ENCODE measurements at regions not wholly inside any gene's neighbourhood (a gene's known extent, or its start where the extent isn't known, plus 50 kb on each side); places are given as distances from the start of the nearest gene placed in this dataset.

GRCh38 chr4:158080354-158080753, 92.5 kb downstream of the GASK1B start:
- no peak overlapping the region for H3K4me3 ChIP-seq
- no peak for TF ChIP-seq POLR2A (IDR thresholded peaks at IDR 0.05)
- TF ChIP-seq, protein P1, sequence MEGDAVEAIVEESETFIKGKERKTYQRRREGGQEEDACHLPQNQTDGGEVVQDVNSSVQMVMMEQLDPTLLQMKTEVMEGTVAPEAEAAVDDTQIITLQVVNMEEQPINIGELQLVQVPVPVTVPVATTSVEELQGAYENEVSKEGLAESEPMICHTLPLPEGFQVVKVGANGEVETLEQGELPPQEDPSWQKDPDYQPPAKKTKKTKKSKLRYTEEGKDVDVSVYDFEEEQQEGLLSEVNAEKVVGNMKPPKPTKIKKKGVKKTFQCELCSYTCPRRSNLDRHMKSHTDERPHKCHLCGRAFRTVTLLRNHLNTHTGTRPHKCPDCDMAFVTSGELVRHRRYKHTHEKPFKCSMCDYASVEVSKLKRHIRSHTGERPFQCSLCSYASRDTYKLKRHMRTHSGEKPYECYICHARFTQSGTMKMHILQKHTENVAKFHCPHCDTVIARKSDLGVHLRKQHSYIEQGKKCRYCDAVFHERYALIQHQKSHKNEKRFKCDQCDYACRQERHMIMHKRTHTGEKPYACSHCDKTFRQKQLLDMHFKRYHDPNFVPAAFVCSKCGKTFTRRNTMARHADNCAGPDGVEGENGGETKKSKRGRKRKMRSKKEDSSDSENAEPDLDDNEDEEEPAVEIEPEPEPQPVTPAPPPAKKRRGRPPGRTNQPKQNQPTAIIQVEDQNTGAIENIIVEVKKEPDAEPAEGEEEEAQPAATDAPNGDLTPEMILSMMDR (IDR thresholded peaks at IDR 0.05) = no peak
- intact Hi-C loops (cut with DNase I; ENCODE audit: low total_unique reads) = no loop called here
- no peaks in the 10 kb centered on the region for H3K27me3 ChIP-seq
- H3K9me3 ChIP-seq = no peaks in the 10 kb centered on the region
- peak in 1 of 2 donors; percentile 48 for DNase-seq
- peaks cover 3 to 11% of the 10 kb centered on the region in 2 donors for H3K4me1 ChIP-seq
- peak overlapping the region; percentile 65 to 68 for H3K27ac ChIP-seq
- no peaks in the 10 kb centered on the region for H3K36me3 ChIP-seq

- Histone ChIP-seq H3K27ac (peak overlapping the region; percentile 65 to 68), H3K4me3 (no peak overlapping the region), H3K36me3 (no peaks in the 10 kb centered on the region), H3K9me3 (no peaks in the 10 kb centered on the region), H3K4me1 (peaks cover 3 to 11% of the 10 kb centered on the region in 2 donors), H3K27me3 (no peaks in the 10 kb centered on the region)
- TF ChIP-seq, protein P1 (IDR thresholded peaks at IDR 0.05) = no peak
- no peak for TF ChIP-seq POLR2A (IDR thresholded peaks at IDR 0.05)
- intact Hi-C loops (cut with DNase I; ENCODE audit: low total_unique reads) = no loop called here
- peak; percentile 62 to 90 for DNase-seq
Measured at GRCh38 chr4:158079661-158080060, 93.2 kb downstream of the GASK1B start.

- Histone ChIP-seq H3K36me3 (no peaks in the 10 kb centered on the region), H3K9me3 (no peaks in the 10 kb centered on the region), H3K27ac (no peak overlapping the region), H3K4me1 (peaks cover 3 to 11% of the 10 kb centered on the region in 2 donors), H3K4me3 (no peak overlapping the region), H3K27me3 (no peaks in the 10 kb centered on the region)
- no peak for DNase-seq
- TF ChIP-seq, protein P1 (IDR thresholded peaks at IDR 0.05) = no peak
- TF ChIP-seq POLR2A (IDR thresholded peaks at IDR 0.05) = no peak
- intact Hi-C loops (cut with DNase I; ENCODE audit: low total_unique reads) = no loop called here
Measured at GRCh38 chr4:158077835-158078234, 95.0 kb downstream of the GASK1B start.

GRCh38 chr4:158074851-158075250, 98.0 kb downstream of the GASK1B start:
- no peak overlapping the region for H3K4me3 ChIP-seq
- no peak overlapping the region for H3K27ac ChIP-seq
- no peaks in the 10 kb centered on the region for H3K9me3 ChIP-seq
- TF ChIP-seq POLR2A (IDR thresholded peaks at IDR 0.05) = no peak
- TF ChIP-seq, protein P1 (IDR thresholded peaks at IDR 0.05) = no peak
- no peak for DNase-seq
- peaks cover 3 to 5% of the 10 kb centered on the region in 2 donors for H3K4me1 ChIP-seq
- no peaks in the 10 kb centered on the region for H3K36me3 ChIP-seq
- intact Hi-C loops (cut with DNase I; ENCODE audit: low total_unique reads) = no loop called here
- H3K27me3 ChIP-seq = no peaks in the 10 kb centered on the region

GRCh38 chr4:158071931-158072330, 100.9 kb downstream of the GASK1B start:
- Histone ChIP-seq H3K9me3 (no peaks in the 10 kb centered on the region), H3K4me3 (no peak overlapping the region), H3K27ac (no peak overlapping the region), H3K27me3 (no peaks in the 10 kb centered on the region), H3K36me3 (no peaks in the 10 kb centered on the region), H3K4me1 (no peaks in the 10 kb centered on the region)
- TF ChIP-seq, protein P1 (IDR thresholded peaks at IDR 0.05) = no peak
- TF ChIP-seq POLR2A (IDR thresholded peaks at IDR 0.05) = no peak
- intact Hi-C loops (cut with DNase I; ENCODE audit: low total_unique reads) = no loop called here
- no peak for DNase-seq

All from uterus (tissue), 3 donors.